B cell (primary cell): ENCODE measurements at regions not wholly inside any gene's neighbourhood (a gene's known extent, or its start where the extent isn't known, plus 50 kb on each side); places are given as distances from the start of the nearest gene placed in this dataset.

Source experiments
- ATAC-seq: fragments of 200-7000 bp; cut with Tn5 transposase; one replicate; pipeline ENCODE4 v1.10.0; 2021; ENCODE audit warnings: low read depth, mild to moderate bottlenecking, moderate number of reproducible peaks, moderate library complexity
- CTCF ChIA-PET: fragments of 350-600 bp; sonication (Branson Sonifier 250); formaldehyde crosslinking; loops from one replicate; lab custom pipeline; 2021; ENCODE audit warnings: antibody characterized with exemption, inconsistent platforms; lab: Charles Lee
- POLR2A ChIA-PET: fragments of 350-600 bp; sonication (Branson Sonifier 250); formaldehyde crosslinking; loops from one replicate; lab custom pipeline; 2021; ENCODE audit warnings: antibody characterized with exemption; lab: Charles Lee
- DNase-seq: peaks from one replicate; pipeline ENCODE4 v3.0.0; 2013
- H2AFZ ChIP-seq: 2 replicates; pipeline ENCODE4 v1.6.1; 2012; ENCODE audit warnings: mild to moderate bottlenecking, low read depth, low read length; ENCODE audit not compliant: insufficient read depth, poor library complexity, severe bottlenecking
- H3K27ac ChIP-seq, 2 donors: 1 replicate in 1 of 2; 2 replicates in 1 of 2; pipeline ENCODE4 v1.5.1; 2012 to 2013; ENCODE audit warnings: low read length in 2 of 2, mild to moderate bottlenecking in 2 of 2, moderate library complexity in 1 of 2
- H3K27me3 ChIP-seq, 4 experiments: fragments of 200-600 bp in 1 of 4; sonication (generic) in 1 of 4; replicated peaks in 1 of 4; 1 replicate in 2 of 4; 2 replicates in 2 of 4; pipeline versions ENCODE4 v1.6.1 to v1.7.0; 2013 to 2016; ENCODE audit warnings: low read length in 3 of 4, mild to moderate bottlenecking in 2 of 4, mixed read lengths in 1 of 4, moderate library complexity in 1 of 4; ENCODE audit not compliant: insufficient read depth in 4 of 4, control insufficient read depth in 3 of 4; ENCODE audit errors: control extremely low read depth in 1 of 4
- H3K36me3 ChIP-seq, 2 experiments: replicated peaks in 1 of 2; 1 replicate in 1 of 2; 2 replicates in 1 of 2; pipeline versions ENCODE4 v1.6.1 to v1.7.1; 2013; ENCODE audit warnings: low read length in 1 of 2; ENCODE audit not compliant: insufficient read depth in 2 of 2, control insufficient read depth in 1 of 2; ENCODE audit errors: control extremely low read depth in 1 of 2, extremely low read depth in 1 of 2
- H3K4me1 ChIP-seq, 2 donors: fragments of 200-600 bp in 1 of 2; sonication (generic) in 1 of 2; 1 replicate in 1 of 2; 2 replicates in 1 of 2; pipeline versions ENCODE4 v1.5.1 to v1.6.1; 2013 to 2017; ENCODE audit warnings: low read length in 2 of 2; ENCODE audit not compliant: control insufficient read depth in 2 of 2, insufficient read depth in 2 of 2
- H3K4me2 ChIP-seq: replicated peaks from 2 replicates; pipeline ENCODE3; 2012; ENCODE audit warnings: mild to moderate bottlenecking, low read depth, low read length; ENCODE audit not compliant: poor library complexity, severe bottlenecking
- H3K4me3 ChIP-seq, 5 experiments: fragments of 200-600 bp in 1 of 5; sonication (generic) in 1 of 5; 1 replicate in 3 of 5; 2 replicates in 2 of 5; pipeline versions ENCODE4 v1.5.1 to v1.7.0; 2011 to 2016; ENCODE audit warnings: low read length in 4 of 5, mild to moderate bottlenecking in 4 of 5, low read depth in 2 of 5, control low read depth in 1 of 5, moderate library complexity in 1 of 5; ENCODE audit not compliant: insufficient read depth in 1 of 5; ENCODE audit errors: control extremely low read depth in 1 of 5, extremely low read depth in 1 of 5
- H3K79me2 ChIP-seq: fragments of 200-600 bp; sonication (generic); one replicate; pipeline ENCODE4 v1.6.0; 2016; ENCODE audit warnings: low read length; ENCODE audit not compliant: control insufficient read depth, insufficient read depth
- H3K9ac ChIP-seq: fragments of 200-600 bp; sonication (generic); 2 replicates; pipeline ENCODE4 v1.6.1; 2017; ENCODE audit warnings: mild to moderate bottlenecking, low read length, moderate library complexity
- H3K9me3 ChIP-seq, 3 donors: one replicate each; pipeline versions ENCODE4 v1.6.1 to v1.7.1; 2013; ENCODE audit warnings: low read length in 2 of 3; ENCODE audit not compliant: control insufficient read depth in 2 of 3, insufficient read depth in 1 of 3; ENCODE audit errors: control extremely low read depth in 1 of 3
- H4K20me1 ChIP-seq: 2 replicates; pipeline ENCODE4 v1.6.0; 2012; ENCODE audit warnings: mild to moderate bottlenecking, low read length; ENCODE audit not compliant: insufficient read depth, control insufficient read depth, poor library complexity, severe bottlenecking
- H3K27ac Mint-ChIP-seq: one replicate; pipeline ENCODE4 v1.8.0; 2021; ENCODE audit warnings: mixed read lengths
- H3K27me3 Mint-ChIP-seq: one replicate; pipeline ENCODE4 v1.8.0; 2021; ENCODE audit warnings: mixed read lengths
- H3K4me1 Mint-ChIP-seq: one replicate; pipeline ENCODE4 v1.8.0; 2021; ENCODE audit warnings: mixed read lengths
- H3K4me3 Mint-ChIP-seq: one replicate; pipeline ENCODE4 v1.8.0; 2021; ENCODE audit warnings: mixed read lengths
- H3K9me3 Mint-ChIP-seq: one replicate; pipeline ENCODE4 v1.8.0; 2022; ENCODE audit warnings: mixed read lengths; ENCODE audit not compliant: insufficient read depth
- EZH2 ChIP-seq: IDR thresholded peaks from 2 replicates; pipeline ENCODE4 v1.6.1; 2012; ENCODE audit warnings: borderline replicate concordance, low read depth, mild to moderate bottlenecking, moderate library complexity, low read length; ENCODE audit not compliant: insufficient read depth, poor library complexity, severe bottlenecking
- WGBS: methylation state at CpG from one replicate; pipeline ENCODE4 v1.1.5; 2013; ENCODE audit warnings: missing lambda C conversion rate; ENCODE audit not compliant: insufficient coverage; 5-methylcytosine and 5-hydroxymethylcytosine counted together
- intact Hi-C: fragments of 100-400 bp; cut with micrococcal nuclease; formaldehyde crosslinking; loops from one replicate; pipeline ENCODE4 v1.10.0; 2022
- TF ChIP-seq, protein P1 (sequence below): fragments of 200-600 bp; IDR thresholded peaks from one replicate; pipeline ENCODE4 v1.8.0; 2022; ENCODE audit warnings: antibody characterized with exemption, mild to moderate bottlenecking

DNA sequence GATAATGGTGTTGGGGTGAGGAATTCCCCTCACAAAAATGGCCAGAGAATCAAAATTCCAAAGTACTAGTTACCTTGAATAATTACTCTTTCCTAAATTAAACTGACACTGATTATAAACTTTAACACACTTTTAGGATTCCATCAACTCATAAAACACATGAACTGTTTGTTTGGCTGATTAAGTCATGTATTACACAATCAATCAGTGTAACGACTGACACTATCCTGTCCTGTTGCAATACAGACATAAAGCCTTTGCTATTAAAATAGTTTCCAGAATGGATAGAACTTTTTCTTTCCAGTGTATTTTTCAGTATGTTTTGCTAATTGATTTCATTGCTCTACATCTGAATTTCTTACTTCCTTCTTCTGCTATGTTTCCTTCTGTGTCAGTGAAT, 1709.4 kb upstream of the RAG2 start:
- ATAC-seq (no peak), DNase-seq (no peak)
- Histone ChIP-seq H3K79me2 (no peaks in the 10 kb centered on the region), H3K36me3 (no peaks in the 10 kb centered on the region), H3K27ac (no peak overlapping the region), H3K4me1 (no peaks in the 10 kb centered on the region), H2AFZ (no peak overlapping the region), H3K9ac (no peak overlapping the region), H4K20me1 (no peaks in the 10 kb centered on the region), H3K27me3 (no peaks in the 10 kb centered on the region), H3K4me2 (no peak overlapping the region), H3K4me3 (no peak overlapping the region), H3K9me3 (no peaks in the 10 kb centered on the region)
- H3K4me3 Mint-ChIP-seq: no peak overlapping the region
- peaks cover 2% of the 10 kb centered on the region for H3K9me3 Mint-ChIP-seq
- WGBS: no CpG with 5 or more reads among the region's 1 CpG
- intact Hi-C loops: no loop called here
- H3K4me1 Mint-ChIP-seq: no peaks in the 10 kb centered on the region
- TF ChIP-seq, protein P1, sequence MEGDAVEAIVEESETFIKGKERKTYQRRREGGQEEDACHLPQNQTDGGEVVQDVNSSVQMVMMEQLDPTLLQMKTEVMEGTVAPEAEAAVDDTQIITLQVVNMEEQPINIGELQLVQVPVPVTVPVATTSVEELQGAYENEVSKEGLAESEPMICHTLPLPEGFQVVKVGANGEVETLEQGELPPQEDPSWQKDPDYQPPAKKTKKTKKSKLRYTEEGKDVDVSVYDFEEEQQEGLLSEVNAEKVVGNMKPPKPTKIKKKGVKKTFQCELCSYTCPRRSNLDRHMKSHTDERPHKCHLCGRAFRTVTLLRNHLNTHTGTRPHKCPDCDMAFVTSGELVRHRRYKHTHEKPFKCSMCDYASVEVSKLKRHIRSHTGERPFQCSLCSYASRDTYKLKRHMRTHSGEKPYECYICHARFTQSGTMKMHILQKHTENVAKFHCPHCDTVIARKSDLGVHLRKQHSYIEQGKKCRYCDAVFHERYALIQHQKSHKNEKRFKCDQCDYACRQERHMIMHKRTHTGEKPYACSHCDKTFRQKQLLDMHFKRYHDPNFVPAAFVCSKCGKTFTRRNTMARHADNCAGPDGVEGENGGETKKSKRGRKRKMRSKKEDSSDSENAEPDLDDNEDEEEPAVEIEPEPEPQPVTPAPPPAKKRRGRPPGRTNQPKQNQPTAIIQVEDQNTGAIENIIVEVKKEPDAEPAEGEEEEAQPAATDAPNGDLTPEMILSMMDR: no peak
- no peak for TF ChIP-seq EZH2
- no peak overlapping the region for H3K27ac Mint-ChIP-seq
- ChIA-PET POLR2A (no interaction called here), CTCF (no interaction called here)
- no peaks in the 10 kb centered on the region for H3K27me3 Mint-ChIP-seq

DNA sequence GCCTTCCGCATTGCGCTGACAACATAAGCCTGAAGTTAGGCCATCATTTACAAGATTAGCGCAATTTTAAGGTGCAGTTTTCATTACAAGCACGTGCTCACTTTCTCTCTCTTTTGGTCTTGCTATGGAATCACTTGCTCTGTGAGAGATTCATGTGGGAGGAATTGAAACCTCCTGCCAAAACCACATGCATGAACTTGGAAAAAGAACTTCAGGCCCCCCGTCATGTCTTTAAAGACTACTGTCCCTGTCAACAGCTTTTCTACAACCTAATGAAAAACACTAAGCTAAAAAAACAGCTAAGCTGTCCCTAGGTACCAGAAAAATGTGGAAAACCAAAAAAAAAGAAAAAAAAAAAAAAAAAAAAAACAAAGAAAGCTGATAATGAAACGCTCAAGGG, 1707.6 kb upstream of the RAG2 start:
- ChIA-PET POLR2A (no interaction called here), CTCF (no interaction called here)
- no peak overlapping the region for H3K4me3 Mint-ChIP-seq
- no peaks in the 10 kb centered on the region for H3K27me3 Mint-ChIP-seq
- no peaks in the 10 kb centered on the region for H3K4me1 Mint-ChIP-seq
- no peak overlapping the region for H3K27ac ChIP-seq
- H3K4me2 ChIP-seq: no peak overlapping the region
- H4K20me1 ChIP-seq: no peaks in the 10 kb centered on the region
- H3K4me3 ChIP-seq: no peak overlapping the region
- H3K9me3 ChIP-seq: no peaks in the 10 kb centered on the region
- H3K36me3 ChIP-seq: no peaks in the 10 kb centered on the region
- ATAC-seq: no peak
- no peak overlapping the region for H3K27ac Mint-ChIP-seq
- TF ChIP-seq, protein P1: no peak
- TF ChIP-seq EZH2: no peak
- peaks cover 2% of the 10 kb centered on the region for H3K9me3 Mint-ChIP-seq
- no peak overlapping the region for H3K9ac ChIP-seq
- H3K4me1 ChIP-seq: no peaks in the 10 kb centered on the region
- H2AFZ ChIP-seq: no peak overlapping the region
- WGBS: 82% methylated on average over 3 of the region's 6 CpGs
- H3K79me2 ChIP-seq: no peaks in the 10 kb centered on the region
- H3K27me3 ChIP-seq: no peaks in the 10 kb centered on the region
- DNase-seq: no peak
- intact Hi-C loops: no loop called here
